CD8-positive, alpha-beta memory T cell (primary cell): ENCODE measurements at regions not wholly inside any gene's neighbourhood (a gene's known extent, or its start where the extent isn't known, plus 50 kb on each side); places are given as distances from the start of the nearest gene placed in this dataset.
A peak's percentile ranks its signal among the peaks of the same experiment; 100 is the strongest.
"Not testable (repeated sequence)": the region's sequence is repeated elsewhere in the genome, so short reads cannot be mapped to it uniquely, and the experiment has no call there.

Experiments
- CTCF ChIA-PET: fragments of 350-600 bp; sonication (Branson Sonifier 250); formaldehyde crosslinking; loops from one replicate; lab custom pipeline; 2021; ENCODE audit warnings: antibody characterized with exemption; lab: Charles Lee
- POLR2A ChIA-PET: fragments of 350-600 bp; sonication (Branson Sonifier 250); formaldehyde crosslinking; loops from one replicate; lab custom pipeline; 2021; ENCODE audit warnings: antibody characterized with exemption; lab: Charles Lee
- DNase-seq, 5 donors: peaks; one replicate each; pipeline versions ENCODE4 v3.0.0 to v3.0.0-alpha.2; 2020 to 2022; ENCODE audit warnings: mixed read lengths in 1 of 5
- H3K27ac ChIP-seq: one replicate; pipeline ENCODE4 v1.7.0; 2013; ENCODE audit warnings: low read depth, mild to moderate bottlenecking, low read length, moderate library complexity
- H3K27me3 ChIP-seq: 2 replicates; pipeline ENCODE4 v1.7.0; 2013; ENCODE audit warnings: low read length, mild to moderate bottlenecking; ENCODE audit not compliant: insufficient read depth, poor library complexity, severe bottlenecking
- H3K36me3 ChIP-seq: 2 replicates; pipeline ENCODE4 v1.7.0; 2013; ENCODE audit warnings: mild to moderate bottlenecking, low read length, moderate library complexity; ENCODE audit not compliant: insufficient read depth
- H3K4me1 ChIP-seq: 2 replicates; pipeline ENCODE4 v1.7.0; 2013; ENCODE audit warnings: mild to moderate bottlenecking, low read length, moderate library complexity; ENCODE audit not compliant: insufficient read depth
- H3K4me3 ChIP-seq: 2 replicates; pipeline ENCODE4 v1.7.0; 2013; ENCODE audit warnings: mild to moderate bottlenecking, low read length
- H3K9me3 ChIP-seq: 2 replicates; pipeline ENCODE4 v1.7.0; 2013; ENCODE audit warnings: mild to moderate bottlenecking, low read length
- H3K27ac Mint-ChIP-seq, 8 donors: one replicate each; pipeline ENCODE4 v1.8.0; 2020 to 2021; ENCODE audit warnings: mixed read lengths in 8 of 8, mild to moderate bottlenecking in 6 of 8, inconsistent platforms in 3 of 8, moderate library complexity in 3 of 8
- H3K27me3 Mint-ChIP-seq, 2 donors: one replicate each; pipeline ENCODE4 v1.8.0; 2020 to 2021; ENCODE audit warnings: mixed read lengths in 2 of 2, mild to moderate bottlenecking in 1 of 2, moderate library complexity in 1 of 2
- H3K36me3 Mint-ChIP-seq, 3 donors: one replicate each; pipeline ENCODE4 v1.8.0; 2020 to 2021; ENCODE audit warnings: mixed read lengths in 3 of 3, inconsistent platforms in 1 of 3, mild to moderate bottlenecking in 1 of 3
- H3K4me1 Mint-ChIP-seq, 3 donors: one replicate each; pipeline ENCODE4 v1.8.0; 2020 to 2021; ENCODE audit warnings: mixed read lengths in 3 of 3, inconsistent platforms in 1 of 3, mild to moderate bottlenecking in 1 of 3
- H3K4me3 Mint-ChIP-seq, 7 donors: one replicate each; pipeline ENCODE4 v1.8.0; 2020 to 2021; ENCODE audit warnings: mixed read lengths in 7 of 7, mild to moderate bottlenecking in 6 of 7, moderate library complexity in 4 of 7, inconsistent platforms in 2 of 7
- H3K9me3 Mint-ChIP-seq, 5 donors: one replicate each; pipeline ENCODE4 v1.8.0; 2020 to 2022; ENCODE audit warnings: mixed read lengths in 5 of 5, mild to moderate bottlenecking in 3 of 5, moderate library complexity in 2 of 5, inconsistent platforms in 1 of 5

DNA sequence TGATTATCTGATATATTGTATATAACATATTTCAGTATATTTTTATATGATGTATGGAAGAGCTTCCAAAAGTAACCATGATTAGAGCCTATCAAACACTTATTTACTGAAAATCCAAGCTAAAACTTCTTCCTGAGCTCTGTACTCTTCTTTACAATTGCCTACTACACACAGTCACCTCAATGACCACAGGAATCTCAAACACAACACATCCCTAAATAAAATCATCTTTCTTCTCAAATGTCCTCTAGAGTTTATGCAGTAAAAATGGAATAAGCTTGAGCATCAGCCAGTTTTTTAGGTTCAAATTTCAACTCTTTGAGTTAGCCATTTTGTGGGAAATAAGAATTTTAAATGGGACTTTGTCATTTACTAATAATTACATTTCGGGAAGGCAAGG, 102.6 kb upstream of the FNDC3A start:
- H3K4me3 ChIP-seq, result no peak overlapping the region
- CTCF ChIA-PET, result no interaction called here
- H3K4me3 Mint-ChIP-seq, result no peak overlapping the region

DNA sequence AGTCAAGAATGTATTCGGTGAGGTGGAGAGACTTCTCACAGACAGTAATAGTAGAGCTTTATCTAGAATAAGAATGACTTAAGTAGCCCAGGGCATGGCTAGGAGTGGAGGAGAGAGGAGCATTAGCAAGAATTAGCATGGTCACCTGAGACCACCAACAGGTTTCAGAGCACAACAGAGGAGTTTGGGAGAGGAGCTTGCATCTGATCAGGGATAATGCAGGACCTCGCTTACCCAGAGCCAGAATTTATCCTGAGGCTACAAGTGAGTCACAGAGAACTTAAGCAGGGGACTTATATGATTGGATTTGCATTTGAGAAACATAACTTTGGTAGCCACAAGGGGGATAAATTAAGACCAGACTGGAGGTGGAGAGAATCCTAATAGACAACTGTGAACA, 102.1 kb upstream of the FNDC3A start:
- CTCF ChIA-PET, result no interaction called here
- Mint-ChIP-seq H3K4me3 (no peak overlapping the region), H3K9me3 (no peaks in the 10 kb centered on the region), H3K4me1 (no peaks in the 10 kb centered on the region), H3K27me3 (peaks cover 11 to 22% of the 10 kb centered on the region in 2 donors), H3K27ac (peak overlapping the region in 1 of 8 donors; percentile 47), H3K36me3 (no peaks in the 10 kb centered on the region)
- POLR2A ChIA-PET, result no interaction called here
- Histone ChIP-seq H3K9me3 (no peaks in the 10 kb centered on the region), H3K36me3 (no peaks in the 10 kb centered on the region), H3K27me3 (no peaks in the 10 kb centered on the region), H3K27ac (no peak overlapping the region), H3K4me3 (no peak overlapping the region), H3K4me1 (no peaks in the 10 kb centered on the region)
- no peak for DNase-seq

More for the DNA sequence above, 102.6 kb upstream of the FNDC3A start:
- Histone ChIP-seq H3K4me1 (no peaks in the 10 kb centered on the region), H3K36me3 (no peaks in the 10 kb centered on the region), H3K27ac (no peak overlapping the region), H3K27me3 (no peaks in the 10 kb centered on the region), H3K9me3 (no peaks in the 10 kb centered on the region)
- H3K36me3 Mint-ChIP-seq, result no peaks in the 10 kb centered on the region
- DNase-seq, result no peak
- H3K4me1 Mint-ChIP-seq, result no peaks in the 10 kb centered on the region
- H3K27ac Mint-ChIP-seq, result peak overlapping the region in 1 of 8 donors; percentile 5
- no peaks in the 10 kb centered on the region for H3K9me3 Mint-ChIP-seq
- H3K27me3 Mint-ChIP-seq, result peaks cover 11 to 22% of the 10 kb centered on the region in 2 donors
- POLR2A ChIA-PET, result no interaction called here

DNA sequence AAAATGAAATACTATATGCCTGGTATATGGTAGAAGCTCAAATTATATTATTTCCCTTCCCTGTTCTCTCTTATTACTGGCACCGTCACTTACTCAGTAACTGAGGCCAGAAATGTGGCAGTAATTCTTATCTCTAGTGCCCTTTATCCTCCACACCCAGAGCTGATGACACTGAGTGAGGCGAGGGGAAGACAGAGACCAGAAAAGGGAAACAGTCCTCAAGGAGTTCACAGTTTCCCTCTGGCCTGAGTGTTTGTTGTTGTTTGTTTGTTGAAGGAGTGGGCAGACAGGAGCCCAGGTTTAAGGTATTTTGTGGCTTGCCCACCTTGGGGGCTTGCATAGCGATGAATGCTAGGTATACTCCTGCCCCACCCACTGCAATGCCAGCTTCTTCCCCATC, 101.5 kb upstream of the FNDC3A start:
- no peak for DNase-seq
- Histone ChIP-seq H3K4me3 (no peak overlapping the region), H3K9me3 (no peaks in the 10 kb centered on the region), H3K27ac (no peak overlapping the region), H3K4me1 (no peaks in the 10 kb centered on the region), H3K36me3 (no peaks in the 10 kb centered on the region), H3K27me3 (no peaks in the 10 kb centered on the region)
- no peaks in the 10 kb centered on the region for H3K9me3 Mint-ChIP-seq
- no peaks in the 10 kb centered on the region for H3K36me3 Mint-ChIP-seq
- no peaks in the 10 kb centered on the region for H3K4me1 Mint-ChIP-seq
- H3K27ac Mint-ChIP-seq, result no peak overlapping the region
- peaks cover 11 to 22% of the 10 kb centered on the region in 2 donors for H3K27me3 Mint-ChIP-seq
- no peak overlapping the region for H3K4me3 Mint-ChIP-seq
- ChIA-PET CTCF (interaction anchor here (1.1 kb wide), 1 partner anchor 299 kb away, joined by 3 read pairs; no protein-coding TSS in a partner anchor), POLR2A (no interaction called here)

DNA sequence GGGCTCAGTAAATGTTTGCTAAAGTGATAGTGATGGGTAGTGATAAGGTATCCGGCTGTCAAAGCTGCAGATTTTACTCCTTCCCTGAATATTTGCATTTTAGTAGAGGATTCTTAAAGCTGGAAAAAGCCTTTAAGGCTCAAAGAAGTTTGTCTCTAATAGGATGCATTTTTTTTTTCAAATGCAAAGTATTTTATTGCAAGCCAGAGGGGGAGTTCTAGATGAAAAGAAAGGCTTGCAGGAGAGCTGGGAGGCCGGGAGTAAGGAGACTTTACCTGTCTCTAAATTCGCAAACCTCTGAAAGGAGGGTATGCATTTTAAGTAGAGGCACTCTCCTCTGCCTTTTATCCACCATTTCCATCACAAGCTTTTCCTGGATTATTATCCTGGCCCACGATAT, 100.7 kb upstream of the FNDC3A start:
- POLR2A ChIA-PET, result no interaction called here
- CTCF ChIA-PET, result interaction anchor here (1.1 kb wide), 1 partner anchor 298 kb away, joined by 3 read pairs; no protein-coding TSS in a partner anchor

DNA sequence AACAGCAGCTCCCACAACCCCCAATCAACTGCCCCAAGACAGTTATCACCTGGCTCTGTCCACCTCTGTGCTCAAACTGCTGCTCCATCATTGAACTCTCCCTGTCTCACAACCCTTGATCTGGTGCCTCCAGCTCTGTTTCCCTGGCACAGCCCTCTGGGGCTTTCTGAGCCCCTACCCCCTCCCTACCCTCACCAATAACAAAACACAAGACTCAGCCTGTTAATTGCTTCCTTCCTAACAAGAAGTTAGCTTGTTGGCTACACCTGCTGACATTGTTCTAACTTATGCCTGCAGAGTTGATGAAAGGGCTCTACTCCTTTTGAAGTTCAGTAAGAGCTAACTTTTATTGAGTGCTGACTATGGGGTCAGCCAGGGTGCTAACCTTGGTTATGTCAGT, 99.4 kb upstream of the FNDC3A start:
- no peaks in the 10 kb centered on the region for H3K9me3 ChIP-seq
- H3K4me1 Mint-ChIP-seq, result peaks cover 0 to 10% (median 0%) of the 10 kb centered on the region in 3 donors
- no peak for DNase-seq
- no peak overlapping the region for H3K27ac ChIP-seq
- H3K27ac Mint-ChIP-seq, result no peak overlapping the region
- H3K9me3 Mint-ChIP-seq, result no peaks in the 10 kb centered on the region
- H3K27me3 Mint-ChIP-seq, result peaks cover 11 to 22% of the 10 kb centered on the region in 2 donors
- H3K36me3 ChIP-seq, result no peaks in the 10 kb centered on the region
- POLR2A ChIA-PET, result no interaction called here
- H3K27me3 ChIP-seq, result no peaks in the 10 kb centered on the region
- no peaks in the 10 kb centered on the region for H3K4me1 ChIP-seq
- CTCF ChIA-PET, result no interaction called here
- peaks cover 0 to 2% (median 0%) of the 10 kb centered on the region in 3 donors for H3K36me3 Mint-ChIP-seq
- H3K4me3 Mint-ChIP-seq, result no peak overlapping the region
- H3K4me3 ChIP-seq, result no peak overlapping the region

More for the DNA sequence above, 100.7 kb upstream of the FNDC3A start:
- Mint-ChIP-seq H3K4me1 (peaks cover 0 to 5% (median 0%) of the 10 kb centered on the region in 3 donors), H3K9me3 (no peaks in the 10 kb centered on the region), H3K27me3 (peaks cover 11 to 22% of the 10 kb centered on the region in 2 donors), H3K27ac (no peak overlapping the region), H3K4me3 (no peak overlapping the region), H3K36me3 (no peaks in the 10 kb centered on the region)
- Histone ChIP-seq H3K4me3 (no peak overlapping the region), H3K27me3 (no peaks in the 10 kb centered on the region), H3K36me3 (no peaks in the 10 kb centered on the region), H3K4me1 (no peaks in the 10 kb centered on the region), H3K27ac (no peak overlapping the region), H3K9me3 (no peaks in the 10 kb centered on the region)
- DNase-seq, result no peak

DNA sequence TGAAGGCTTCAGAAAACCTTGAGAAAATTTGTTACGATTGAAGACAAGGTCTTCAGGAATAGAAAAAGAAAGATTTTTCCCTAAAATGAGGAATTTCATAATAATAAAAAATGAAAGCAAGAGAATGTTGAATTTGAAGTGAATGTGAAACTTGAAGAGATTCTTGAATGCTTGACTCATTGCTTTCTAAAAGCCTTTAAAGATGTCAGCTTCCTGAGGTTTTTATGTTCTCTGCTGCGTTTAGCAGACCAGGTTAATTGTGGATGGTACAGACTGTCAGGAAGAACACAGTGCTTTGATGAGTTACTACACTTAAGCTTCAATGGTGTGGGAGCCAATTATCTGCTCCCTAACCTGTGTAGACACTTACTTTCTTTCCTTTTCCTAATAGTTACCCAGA, 96.3 kb upstream of the FNDC3A start:
- no peaks in the 10 kb centered on the region for H3K36me3 ChIP-seq
- CTCF ChIA-PET, result no interaction called here
- DNase-seq, result no peak
- H3K27ac Mint-ChIP-seq, result no peak overlapping the region
- peaks cover 0 to 10% (median 1%) of the 10 kb centered on the region in 3 donors for H3K4me1 Mint-ChIP-seq
- POLR2A ChIA-PET, result no interaction called here
- no peak overlapping the region for H3K4me3 ChIP-seq
- H3K27ac ChIP-seq, result no peak overlapping the region
- H3K4me3 Mint-ChIP-seq, result no peak overlapping the region
- H3K4me1 ChIP-seq, result no peaks in the 10 kb centered on the region
- no peaks in the 10 kb centered on the region for H3K27me3 ChIP-seq
- H3K9me3 ChIP-seq, result no peaks in the 10 kb centered on the region
- H3K27me3 Mint-ChIP-seq, result peaks cover 4 to 10% of the 10 kb centered on the region in 2 donors
- H3K36me3 Mint-ChIP-seq, result peaks cover 0 to 2% (median 0%) of the 10 kb centered on the region in 3 donors
- H3K9me3 Mint-ChIP-seq, result no peaks in the 10 kb centered on the region

DNA sequence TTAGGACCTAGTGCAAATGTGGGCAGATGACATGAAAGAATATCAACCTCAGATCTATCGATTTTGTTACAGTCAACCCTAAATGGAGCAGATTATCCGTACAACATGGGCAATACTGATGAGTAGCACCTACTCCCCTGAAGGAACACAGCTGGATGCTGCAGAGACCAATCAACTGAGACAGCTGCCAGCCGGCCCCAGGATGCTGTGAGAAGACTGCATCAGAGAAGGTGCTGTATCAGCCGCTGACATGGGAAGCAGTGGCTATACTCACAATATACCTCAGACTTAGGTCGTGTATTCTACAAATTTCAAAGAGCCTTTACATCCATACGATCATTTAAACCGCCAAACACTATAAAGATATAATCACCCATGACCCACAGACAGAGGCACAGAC, 95.9 kb upstream of the FNDC3A start:
- no peak overlapping the region for H3K4me3 ChIP-seq
- no peak for DNase-seq
- H3K36me3 Mint-ChIP-seq, result peaks cover 0 to 2% (median 0%) of the 10 kb centered on the region in 3 donors
- H3K4me1 Mint-ChIP-seq, result peaks cover 2 to 10% (median 3%) of the 10 kb centered on the region in 3 donors
- peaks cover 4 to 7% of the 10 kb centered on the region in 2 donors for H3K27me3 Mint-ChIP-seq
- H3K4me1 ChIP-seq, result no peaks in the 10 kb centered on the region
- ChIA-PET CTCF (no interaction called here), POLR2A (no interaction called here)
- no peaks in the 10 kb centered on the region for H3K27me3 ChIP-seq
- no peak overlapping the region for H3K4me3 Mint-ChIP-seq
- no peaks in the 10 kb centered on the region for H3K9me3 ChIP-seq
- H3K36me3 ChIP-seq, result no peaks in the 10 kb centered on the region
- no peak overlapping the region for H3K27ac ChIP-seq
- H3K27ac Mint-ChIP-seq, result no peak overlapping the region
- no peaks in the 10 kb centered on the region for H3K9me3 Mint-ChIP-seq

DNA sequence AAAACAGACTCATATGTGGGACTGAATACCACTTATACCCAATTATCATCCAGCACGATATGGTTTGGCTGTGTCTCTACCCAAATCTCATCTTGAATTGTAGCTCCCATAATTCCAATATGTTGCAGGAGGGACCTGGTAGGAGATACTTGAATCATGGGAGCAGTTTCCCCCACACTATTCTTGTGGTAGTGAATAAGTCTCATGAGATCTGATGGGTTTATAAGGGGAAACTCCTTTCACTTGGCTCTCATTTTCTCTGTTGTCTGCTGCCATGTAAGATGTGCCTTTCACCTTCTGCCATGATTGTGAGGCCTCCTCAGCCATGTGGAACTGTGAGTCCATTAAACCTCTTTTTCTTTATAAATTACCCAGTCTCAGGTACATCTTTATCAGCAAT, 91.9 kb upstream of the FNDC3A start:
- H3K4me1 Mint-ChIP-seq, H3K27ac ChIP-seq, H3K27me3 ChIP-seq, H3K4me3 Mint-ChIP-seq, H3K9me3 ChIP-seq, DNase-seq, H3K9me3 Mint-ChIP-seq, CTCF ChIA-PET, POLR2A ChIA-PET, H3K4me3 ChIP-seq, H3K36me3 ChIP-seq, H3K4me1 ChIP-seq, H3K27ac Mint-ChIP-seq, H3K27me3 Mint-ChIP-seq, H3K36me3 Mint-ChIP-seq: not testable (repeated sequence)

DNA sequence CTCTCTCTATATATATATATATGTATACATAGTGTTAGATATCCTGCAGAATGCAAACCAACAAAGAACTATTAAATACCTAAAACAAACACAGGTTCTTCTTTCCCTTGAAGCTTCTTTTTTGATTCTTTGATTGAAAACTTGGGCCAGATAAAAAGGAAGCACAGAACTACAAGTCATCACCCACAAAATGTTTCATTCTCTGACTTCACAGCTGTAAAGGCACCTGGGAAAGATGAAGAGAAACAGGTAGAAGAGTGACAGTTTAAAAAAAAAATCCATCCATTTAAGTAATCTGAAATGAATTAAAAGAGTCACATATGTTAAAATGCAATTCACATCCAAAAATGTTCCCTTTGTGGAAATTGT, 90.7 kb upstream of the FNDC3A start:
- peaks cover 0 to 2% (median 0%) of the 10 kb centered on the region in 3 donors for H3K36me3 Mint-ChIP-seq
- POLR2A ChIA-PET, result no interaction called here
- Histone ChIP-seq H3K36me3 (no peaks in the 10 kb centered on the region), H3K9me3 (no peaks in the 10 kb centered on the region), H3K4me3 (no peak overlapping the region), H3K27ac (no peak overlapping the region), H3K4me1 (no peaks in the 10 kb centered on the region), H3K27me3 (no peaks in the 10 kb centered on the region)
- CTCF ChIA-PET, result no interaction called here
- H3K4me3 Mint-ChIP-seq, result no peak overlapping the region
- no peaks in the 10 kb centered on the region for H3K9me3 Mint-ChIP-seq
- no peaks in the 10 kb centered on the region for H3K27me3 Mint-ChIP-seq
- DNase-seq, result no peak
- no peak overlapping the region for H3K27ac Mint-ChIP-seq
- H3K4me1 Mint-ChIP-seq, result peaks cover 4 to 6% (median 5%) of the 10 kb centered on the region in 3 donors
